ENCODE measurements at regions not wholly inside any gene's neighbourhood (a gene's known extent, or its start where the extent isn't known, plus 50 kb on each side); places are given as distances from the start of the nearest gene placed in this dataset.

GRCh38 chr12:127690161-127690560, 576.8 kb upstream of the TMEM132C start:
- no peak overlapping the region for H3K27ac ChIP-seq
- TF ChIP-seq, protein P1, sequence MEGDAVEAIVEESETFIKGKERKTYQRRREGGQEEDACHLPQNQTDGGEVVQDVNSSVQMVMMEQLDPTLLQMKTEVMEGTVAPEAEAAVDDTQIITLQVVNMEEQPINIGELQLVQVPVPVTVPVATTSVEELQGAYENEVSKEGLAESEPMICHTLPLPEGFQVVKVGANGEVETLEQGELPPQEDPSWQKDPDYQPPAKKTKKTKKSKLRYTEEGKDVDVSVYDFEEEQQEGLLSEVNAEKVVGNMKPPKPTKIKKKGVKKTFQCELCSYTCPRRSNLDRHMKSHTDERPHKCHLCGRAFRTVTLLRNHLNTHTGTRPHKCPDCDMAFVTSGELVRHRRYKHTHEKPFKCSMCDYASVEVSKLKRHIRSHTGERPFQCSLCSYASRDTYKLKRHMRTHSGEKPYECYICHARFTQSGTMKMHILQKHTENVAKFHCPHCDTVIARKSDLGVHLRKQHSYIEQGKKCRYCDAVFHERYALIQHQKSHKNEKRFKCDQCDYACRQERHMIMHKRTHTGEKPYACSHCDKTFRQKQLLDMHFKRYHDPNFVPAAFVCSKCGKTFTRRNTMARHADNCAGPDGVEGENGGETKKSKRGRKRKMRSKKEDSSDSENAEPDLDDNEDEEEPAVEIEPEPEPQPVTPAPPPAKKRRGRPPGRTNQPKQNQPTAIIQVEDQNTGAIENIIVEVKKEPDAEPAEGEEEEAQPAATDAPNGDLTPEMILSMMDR (conservative IDR thresholded peaks at IDR 0.05) = 0 out of 2 replicates have a peak, but pooled peaks have one; percentile 5

DNA sequence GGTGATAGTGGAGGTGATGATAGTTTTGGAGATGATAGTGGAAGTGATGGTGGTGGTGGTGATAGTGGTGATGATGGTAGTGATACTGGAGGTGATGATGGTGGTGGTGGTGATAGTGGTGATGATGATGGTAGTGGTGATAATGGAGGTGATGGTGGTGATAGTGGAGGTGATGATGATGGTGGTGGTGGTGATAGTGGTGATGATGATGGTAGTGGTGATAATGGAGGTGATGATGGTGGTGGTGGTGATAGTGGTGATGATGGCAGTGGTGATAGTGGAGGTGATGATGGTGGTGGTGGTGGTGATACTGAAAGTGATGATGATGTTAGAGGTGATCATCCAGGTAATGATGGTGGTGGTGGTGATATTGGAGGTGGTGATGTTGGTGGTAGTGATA, 570.0 kb upstream of the TMEM132C start:
- H3K27ac ChIP-seq = no peak overlapping the region
- TF ChIP-seq, protein P1 (conservative IDR thresholded peaks at IDR 0.05) = no peak

DNA sequence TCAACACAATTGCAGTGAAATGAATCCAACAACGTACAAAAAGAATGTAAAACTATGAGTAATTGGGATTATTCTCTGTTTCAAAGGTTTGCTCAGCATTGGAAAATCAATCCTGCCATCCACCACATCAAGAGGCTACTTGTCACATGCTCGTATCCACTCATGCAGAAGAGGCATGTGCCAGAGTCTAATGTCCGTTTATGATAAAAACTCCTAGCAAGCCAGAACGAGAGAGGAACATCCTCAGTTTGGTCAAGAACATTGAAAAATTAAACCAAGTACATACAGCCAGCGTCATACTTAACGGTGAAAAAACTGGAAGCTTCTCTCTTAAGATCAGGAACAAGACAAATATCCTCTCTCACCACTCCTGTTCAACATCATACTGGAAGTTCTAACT, 563.9 kb upstream of the TMEM132C start:
- no peak overlapping the region for H3K27ac ChIP-seq
- TF ChIP-seq, protein P1 (conservative IDR thresholded peaks at IDR 0.05) = no peak

DNA sequence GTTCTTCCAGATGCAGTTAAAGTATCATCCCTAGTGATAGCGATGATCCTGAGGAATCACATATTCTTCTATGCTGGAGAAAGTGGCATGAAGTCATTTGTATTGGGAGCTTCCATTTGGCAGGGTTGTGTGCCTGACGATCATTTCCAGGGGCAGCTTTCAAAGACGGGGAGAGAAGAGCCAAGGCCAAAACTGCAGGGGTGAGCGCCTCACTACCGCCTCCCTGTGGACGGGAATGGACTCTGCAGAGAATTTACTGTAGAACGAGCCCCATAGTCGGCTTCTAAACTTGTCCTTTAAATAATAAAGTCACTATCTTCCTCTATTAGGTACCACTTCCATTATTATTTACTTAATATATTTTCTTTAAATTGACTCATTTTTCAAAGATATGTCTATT, 555.9 kb upstream of the TMEM132C start:
- H3K27ac ChIP-seq = no peak overlapping the region
- TF ChIP-seq, protein P1 (conservative IDR thresholded peaks at IDR 0.05) = no peak

DNA sequence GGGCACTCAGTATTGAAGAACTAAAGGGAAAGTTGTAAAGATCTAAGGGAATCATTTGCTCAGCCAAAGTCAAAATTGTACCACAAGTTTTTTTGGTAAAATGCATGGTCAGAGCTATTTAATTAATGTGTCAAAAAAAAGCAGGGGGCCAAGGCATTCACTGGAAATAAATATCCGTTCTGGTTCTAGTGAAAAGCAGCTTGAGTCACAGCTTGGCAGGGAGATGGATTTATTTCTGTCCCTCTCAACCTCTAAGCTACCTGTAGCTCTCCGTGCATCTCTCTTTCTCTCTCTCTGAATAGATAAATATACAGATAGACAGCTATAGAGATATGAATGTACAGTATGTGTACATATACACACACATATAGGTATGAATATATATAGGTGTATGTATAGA, 554.4 kb upstream of the TMEM132C start:
- no peak overlapping the region for H3K27ac ChIP-seq
- TF ChIP-seq, protein P1 (conservative IDR thresholded peaks at IDR 0.05) = no peak

DNA sequence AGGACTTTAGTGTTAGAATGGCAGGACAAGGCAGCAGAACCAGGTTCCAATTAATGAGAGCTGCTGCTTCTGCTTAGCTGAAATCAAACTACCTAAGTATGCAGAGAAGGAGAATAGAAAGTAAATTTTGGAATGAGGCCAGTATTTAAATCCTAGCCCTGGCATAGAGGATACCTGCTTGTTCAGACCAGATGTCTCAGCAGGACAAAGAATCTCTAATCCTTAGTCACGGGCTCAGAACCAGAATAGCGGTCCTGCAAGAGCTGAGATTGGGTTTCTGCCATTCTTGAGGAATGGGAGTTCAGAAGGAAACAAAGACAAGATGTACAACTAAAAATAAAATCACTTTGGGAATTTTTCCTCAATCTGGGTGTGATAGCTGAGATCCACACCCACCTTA, 550.8 kb upstream of the TMEM132C start:
- H3K27ac ChIP-seq = no peak overlapping the region
- TF ChIP-seq, protein P1 (conservative IDR thresholded peaks at IDR 0.05) = no peak

GRCh38 chr12:127717278-127717677, 549.7 kb upstream of the TMEM132C start:
- no peak overlapping the region for H3K27ac ChIP-seq
- TF ChIP-seq, protein P1 (conservative IDR thresholded peaks at IDR 0.05) = no peak

DNA sequence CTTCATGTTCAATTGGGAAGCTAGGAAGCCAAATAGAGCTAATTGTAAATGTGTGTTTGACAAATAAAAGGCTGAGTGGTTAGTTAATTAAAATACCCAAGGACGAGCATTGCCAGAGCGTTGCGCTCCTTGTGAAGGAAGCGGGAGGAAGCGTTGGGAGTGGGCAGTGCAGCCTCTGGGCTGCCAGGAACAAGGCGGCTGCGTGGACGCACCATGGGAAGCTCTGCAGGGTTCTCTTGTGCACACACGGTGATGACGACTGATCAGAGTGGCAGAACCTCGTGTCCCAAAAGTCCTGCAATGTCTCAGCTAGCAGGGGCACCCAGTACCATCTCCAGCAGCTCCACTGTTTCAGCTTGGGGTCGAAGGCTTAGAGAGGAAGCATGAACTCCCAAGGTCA, 546.6 kb upstream of the TMEM132C start:
- TF ChIP-seq, protein P1 (conservative IDR thresholded peaks at IDR 0.05) = no peak
- no peak overlapping the region for H3K27ac ChIP-seq

All from VCaP (cell line).